CD14-positive monocyte (primary cell): ENCODE measurements at regions not wholly inside any gene's neighbourhood (a gene's known extent, or its start where the extent isn't known, plus 50 kb on each side); places are given as distances from the start of the nearest gene placed in this dataset.

Source experiments
- DNase-seq, 3 donors: peaks; one replicate each; pipeline ENCODE4 v3.0.0-alpha.2; 2011 to 2022
- H2AFZ ChIP-seq: 2 replicates; pipeline ENCODE4 v1.6.0; 2012; ENCODE audit warnings: mild to moderate bottlenecking, low read depth, low read length, inconsistent platforms; ENCODE audit not compliant: insufficient read depth, poor library complexity, severe bottlenecking
- H3K27ac ChIP-seq, 2 donors: 1 replicate in 1 of 2; 2 replicates in 1 of 2; pipeline ENCODE4 v1.5.1; 2012 to 2013; ENCODE audit warnings: low read length in 2 of 2, control low read depth in 1 of 2, inconsistent platforms in 1 of 2, low read depth in 1 of 2, mild to moderate bottlenecking in 1 of 2
- H3K27me3 ChIP-seq, 2 donors: one replicate each; pipeline versions ENCODE4 v1.6.0 to v1.6.1; 2011 to 2013; ENCODE audit warnings: low read length in 2 of 2; ENCODE audit not compliant: control insufficient read depth in 2 of 2, insufficient read depth in 2 of 2
- H3K36me3 ChIP-seq, 2 donors: replicated peaks in 1 of 2; 1 replicate in 1 of 2; 2 replicates in 1 of 2; pipeline versions ENCODE4 v1.5.1 to v1.6.1; 2012 to 2013; ENCODE audit warnings: low read length in 2 of 2, control low read depth in 1 of 2, inconsistent platforms in 1 of 2, mild to moderate bottlenecking in 1 of 2; ENCODE audit not compliant: insufficient read depth in 2 of 2, control insufficient read depth in 1 of 2
- H3K4me1 ChIP-seq, 2 donors: 1 replicate in 1 of 2; 2 replicates in 1 of 2; pipeline versions ENCODE4 v1.5.1 to v1.6.1; 2012 to 2013; ENCODE audit warnings: low read length in 2 of 2, control low read depth in 1 of 2, inconsistent platforms in 1 of 2, mild to moderate bottlenecking in 1 of 2, moderate library complexity in 1 of 2; ENCODE audit not compliant: insufficient read depth in 2 of 2, control insufficient read depth in 1 of 2
- H3K4me2 ChIP-seq: replicated peaks from 2 replicates; pipeline ENCODE3; 2012; ENCODE audit warnings: low read length, moderate library complexity, mild to moderate bottlenecking; ENCODE audit not compliant: poor library complexity, severe bottlenecking; ENCODE audit errors: extremely low read depth
- H3K4me3 ChIP-seq, 3 experiments: fragments of 200-600 bp in 1 of 3; sonication (generic) in 1 of 3; replicated peaks in 1 of 3; 1 replicate in 2 of 3; 2 replicates in 1 of 3; pipeline ENCODE4 v1.5.1; 2011 to 2013; ENCODE audit warnings: low read length in 3 of 3, mild to moderate bottlenecking in 3 of 3, control low read depth in 2 of 3, low read depth in 2 of 3, inconsistent platforms in 1 of 3, moderate library complexity in 1 of 3
- H3K79me2 ChIP-seq: 2 replicates; pipeline ENCODE4 v1.6.0; 2012; ENCODE audit warnings: mild to moderate bottlenecking, control low read depth, inconsistent platforms, low read length, moderate library complexity; ENCODE audit not compliant: insufficient read depth
- H3K9ac ChIP-seq: 2 replicates; pipeline ENCODE4 v1.6.0; 2017; ENCODE audit warnings: low read length, mild to moderate bottlenecking; ENCODE audit not compliant: insufficient read depth, poor library complexity, severe bottlenecking
- H3K9me3 ChIP-seq, 2 donors: replicated peaks in 1 of 2; 1 replicate in 1 of 2; 2 replicates in 1 of 2; pipeline versions ENCODE4 v1.5.1 to v1.6.1; 2012 to 2013; ENCODE audit warnings: low read length in 2 of 2, control low read depth in 1 of 2; ENCODE audit not compliant: control insufficient read depth in 1 of 2, insufficient read depth in 1 of 2
- H4K20me1 ChIP-seq: 2 replicates; pipeline ENCODE4 v1.6.0; 2012; ENCODE audit warnings: mild to moderate bottlenecking, low read length, control low read depth, moderate library complexity; ENCODE audit not compliant: insufficient read depth
- H3K27ac Mint-ChIP-seq, 7 donors: one replicate each; pipeline ENCODE4 v1.8.0; 2020; ENCODE audit warnings: mild to moderate bottlenecking in 7 of 7, mixed read lengths in 7 of 7, moderate library complexity in 6 of 7, inconsistent platforms in 2 of 7
- H3K27me3 Mint-ChIP-seq, 3 donors: one replicate each; pipeline ENCODE4 v1.8.0; 2021 to 2022; ENCODE audit warnings: low read depth in 3 of 3, mild to moderate bottlenecking in 3 of 3, mixed read lengths in 3 of 3, moderate library complexity in 3 of 3, inconsistent platforms in 1 of 3
- H3K36me3 Mint-ChIP-seq, 2 donors: one replicate each; pipeline ENCODE4 v1.8.0; 2020; ENCODE audit warnings: mixed read lengths in 2 of 2, inconsistent platforms in 1 of 2, mild to moderate bottlenecking in 1 of 2
- H3K4me1 Mint-ChIP-seq: one replicate; pipeline ENCODE4 v1.8.0; 2020; ENCODE audit warnings: mild to moderate bottlenecking, mixed read lengths
- H3K4me3 Mint-ChIP-seq, 2 donors: one replicate each; pipeline ENCODE4 v1.8.0; 2020; ENCODE audit warnings: mild to moderate bottlenecking in 2 of 2, mixed read lengths in 2 of 2, moderate library complexity in 1 of 2
- H3K9me3 Mint-ChIP-seq, 7 donors: one replicate each; pipeline ENCODE4 v1.8.0; 2020 to 2022; ENCODE audit warnings: mixed read lengths in 7 of 7, mild to moderate bottlenecking in 6 of 7, moderate library complexity in 6 of 7, inconsistent platforms in 2 of 7
- WGBS: methylation state at CpG from one replicate; pipeline ENCODE4 v1.1.5; 2013; ENCODE audit warnings: missing lambda C conversion rate; ENCODE audit not compliant: insufficient coverage; 5-methylcytosine and 5-hydroxymethylcytosine counted together
- intact Hi-C, 2 donors: fragments of 100-400 bp; cut with micrococcal nuclease; formaldehyde crosslinking; loops; one replicate each; pipeline versions ENCODE4 v1.15.0 to v1.15.1; 2023
- TF ChIP-seq, protein P1 (sequence below): fragments of 200-600 bp; IDR thresholded peaks from one replicate; pipeline ENCODE4 v1.8.0; 2022; ENCODE audit warnings: antibody characterized with exemption, mild to moderate bottlenecking

DNA sequence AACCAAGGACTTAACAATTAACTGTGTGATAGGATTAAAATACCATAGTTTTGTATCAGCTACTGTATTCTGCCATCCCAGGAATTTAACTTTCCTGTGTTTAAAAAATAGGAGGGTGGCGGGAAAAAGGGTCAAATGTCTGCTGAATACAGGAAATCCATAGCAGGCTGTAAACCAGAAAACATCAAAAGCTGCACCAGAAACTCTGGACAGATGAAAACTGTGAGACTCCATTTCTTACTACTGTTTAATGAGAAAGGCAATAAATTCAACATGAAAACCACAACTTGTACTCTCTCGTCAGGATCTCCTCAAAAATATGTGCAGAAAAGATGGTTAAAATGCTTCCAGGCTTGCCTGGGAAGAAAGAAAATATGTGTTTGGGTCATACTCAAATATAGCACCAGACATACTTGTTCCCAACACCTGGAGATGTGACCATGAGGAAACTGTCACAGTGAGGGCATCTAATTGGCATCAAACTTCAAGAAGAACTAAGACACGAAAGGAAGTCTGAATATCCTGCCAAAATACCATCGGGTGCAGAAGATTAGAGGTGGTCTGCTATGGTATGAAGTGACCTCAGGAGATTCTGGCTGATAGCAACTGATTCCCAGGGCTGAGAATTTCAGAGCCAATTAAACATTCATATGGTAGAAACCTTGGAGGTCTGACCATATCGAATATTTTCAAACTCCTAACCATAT is 164.7 kb upstream of the TARS1 start:
- intact Hi-C loops: no loop called here
- H3K79me2 ChIP-seq: no peaks in the 10 kb centered on the region
- H3K9ac ChIP-seq: no peak overlapping the region
- Mint-ChIP-seq H3K4me3 (no peak overlapping the region), H3K36me3 (no peaks in the 10 kb centered on the region), H3K27ac (no peak overlapping the region), H3K27me3 (peaks cover 0 to 2% (median 0%) of the 10 kb centered on the region in 3 donors), H3K9me3 (peaks cover 0 to 3% (median 0%) of the 10 kb centered on the region in 7 donors), H3K4me1 (no peaks in the 10 kb centered on the region)
- no peak for DNase-seq
- no peak overlapping the region for H3K4me3 ChIP-seq
- no peaks in the 10 kb centered on the region for H3K9me3 ChIP-seq
- TF ChIP-seq, protein P1, sequence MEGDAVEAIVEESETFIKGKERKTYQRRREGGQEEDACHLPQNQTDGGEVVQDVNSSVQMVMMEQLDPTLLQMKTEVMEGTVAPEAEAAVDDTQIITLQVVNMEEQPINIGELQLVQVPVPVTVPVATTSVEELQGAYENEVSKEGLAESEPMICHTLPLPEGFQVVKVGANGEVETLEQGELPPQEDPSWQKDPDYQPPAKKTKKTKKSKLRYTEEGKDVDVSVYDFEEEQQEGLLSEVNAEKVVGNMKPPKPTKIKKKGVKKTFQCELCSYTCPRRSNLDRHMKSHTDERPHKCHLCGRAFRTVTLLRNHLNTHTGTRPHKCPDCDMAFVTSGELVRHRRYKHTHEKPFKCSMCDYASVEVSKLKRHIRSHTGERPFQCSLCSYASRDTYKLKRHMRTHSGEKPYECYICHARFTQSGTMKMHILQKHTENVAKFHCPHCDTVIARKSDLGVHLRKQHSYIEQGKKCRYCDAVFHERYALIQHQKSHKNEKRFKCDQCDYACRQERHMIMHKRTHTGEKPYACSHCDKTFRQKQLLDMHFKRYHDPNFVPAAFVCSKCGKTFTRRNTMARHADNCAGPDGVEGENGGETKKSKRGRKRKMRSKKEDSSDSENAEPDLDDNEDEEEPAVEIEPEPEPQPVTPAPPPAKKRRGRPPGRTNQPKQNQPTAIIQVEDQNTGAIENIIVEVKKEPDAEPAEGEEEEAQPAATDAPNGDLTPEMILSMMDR: no peak
- H3K27me3 ChIP-seq: no peaks in the 10 kb centered on the region
- no peaks in the 10 kb centered on the region for H4K20me1 ChIP-seq
- H2AFZ ChIP-seq: no peak overlapping the region
- no peak overlapping the region for H3K4me2 ChIP-seq
- no peaks in the 10 kb centered on the region for H3K4me1 ChIP-seq
- no peaks in the 10 kb centered on the region for H3K36me3 ChIP-seq
- no peak overlapping the region for H3K27ac ChIP-seq
- WGBS: no CpG with 5 or more reads among the region's 5 CpGs

DNA sequence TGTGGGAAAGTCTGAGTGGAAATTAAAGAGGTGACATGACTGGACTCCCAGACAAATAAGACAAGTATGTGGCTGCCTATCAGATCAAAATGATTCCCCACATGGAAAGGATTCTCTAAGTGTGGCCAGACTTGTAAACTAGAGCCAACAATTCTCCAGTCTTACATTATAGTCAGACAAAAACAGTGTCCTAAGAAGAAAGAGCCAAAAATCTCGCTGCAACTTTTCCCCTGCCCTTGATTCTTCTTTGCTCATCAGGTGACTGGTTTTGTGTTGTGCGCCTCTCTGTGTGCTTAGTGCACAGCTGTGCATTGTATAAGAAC is 164.2 kb upstream of the TARS1 start:
- no peaks in the 10 kb centered on the region for H3K9me3 ChIP-seq
- no peaks in the 10 kb centered on the region for H3K36me3 Mint-ChIP-seq
- TF ChIP-seq, protein P1: no peak
- H4K20me1 ChIP-seq: no peaks in the 10 kb centered on the region
- H3K79me2 ChIP-seq: no peaks in the 10 kb centered on the region
- no peaks in the 10 kb centered on the region for H3K4me1 Mint-ChIP-seq
- no peak overlapping the region for H3K4me2 ChIP-seq
- no peaks in the 10 kb centered on the region for H3K4me1 ChIP-seq
- H3K27me3 Mint-ChIP-seq: peaks cover 0 to 2% (median 0%) of the 10 kb centered on the region in 3 donors
- H3K4me3 ChIP-seq: no peak overlapping the region
- intact Hi-C loops: no loop called here
- H2AFZ ChIP-seq: no peak overlapping the region
- no peaks in the 10 kb centered on the region for H3K36me3 ChIP-seq
- no peak overlapping the region for H3K27ac ChIP-seq
- H3K27ac Mint-ChIP-seq: no peak overlapping the region
- no peak overlapping the region for H3K9ac ChIP-seq
- H3K27me3 ChIP-seq: no peaks in the 10 kb centered on the region
- peaks cover 0 to 3% (median 0%) of the 10 kb centered on the region in 7 donors for H3K9me3 Mint-ChIP-seq
- no peak for DNase-seq
- 80% methylated on average over 1 of the region's 2 CpGs for WGBS
- no peak overlapping the region for H3K4me3 Mint-ChIP-seq
